WERI-Rb-1 (cell line): ENCODE measurements at regions not wholly inside any gene's neighbourhood (a gene's known extent, or its start where the extent isn't known, plus 50 kb on each side); places are given as distances from the start of the nearest gene placed in this dataset.

ENCODE experiments used
- DNase-seq: peaks from one replicate; pipeline ENCODE4 v3.0.0-alpha.2; 2020
- H3K27ac ChIP-seq: fragments of 250-450 bp; sonication (Bioruptor Pico); 2 replicates; pipeline ENCODE4 v1.5.1; 2020; ENCODE audit warnings: mild to moderate bottlenecking, moderate library complexity
- H3K27me3 ChIP-seq: fragments of 250-450 bp; sonication (Bioruptor Pico); 2 replicates; pipeline ENCODE4 v1.5.1; 2021; ENCODE audit warnings: mild to moderate bottlenecking, low read depth, moderate library complexity; ENCODE audit not compliant: insufficient read depth, severe bottlenecking
- H3K36me3 ChIP-seq: fragments of 250-450 bp; sonication (Bioruptor Pico); 2 replicates; pipeline ENCODE4 v1.5.1; 2020; ENCODE audit warnings: mild to moderate bottlenecking, moderate library complexity
- H3K4me3 ChIP-seq: 2 replicates; pipeline ENCODE4 v1.5.1; 2011; ENCODE audit warnings: low read depth, mild to moderate bottlenecking, control low read depth, low read length
- H3K9me3 ChIP-seq: fragments of 250-450 bp; sonication (Bioruptor Pico); 2 replicates; pipeline ENCODE4 v1.5.1; 2021; ENCODE audit warnings: mild to moderate bottlenecking, moderate library complexity; ENCODE audit not compliant: severe bottlenecking
- TF ChIP-seq, protein P1 (sequence below): IDR thresholded peaks from 2 replicates; pipeline ENCODE4 v1.5.1; 2011; ENCODE audit warnings: low read depth, mild to moderate bottlenecking, control low read depth, inconsistent platforms, low read length

DNA sequence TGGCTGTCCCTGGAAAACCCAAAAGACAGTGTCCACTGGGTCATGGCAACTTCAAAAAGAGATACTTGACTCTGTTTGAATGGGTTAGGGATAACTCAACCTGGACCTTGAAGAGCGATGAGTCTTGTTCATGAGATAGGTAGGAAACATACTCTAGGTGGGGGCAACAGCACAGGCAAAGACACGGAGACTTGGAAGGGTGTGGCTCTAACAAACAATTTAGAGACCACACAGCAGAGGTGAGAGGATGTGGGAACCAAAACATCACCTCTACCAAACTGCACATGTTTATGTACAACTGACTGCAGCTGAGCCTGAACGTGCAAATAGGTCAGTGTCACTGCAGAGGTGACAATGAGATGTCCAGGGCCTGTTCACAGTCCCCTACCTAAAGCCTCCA is 247.7 kb upstream of the ADRA1B start:
- TF ChIP-seq, protein P1, sequence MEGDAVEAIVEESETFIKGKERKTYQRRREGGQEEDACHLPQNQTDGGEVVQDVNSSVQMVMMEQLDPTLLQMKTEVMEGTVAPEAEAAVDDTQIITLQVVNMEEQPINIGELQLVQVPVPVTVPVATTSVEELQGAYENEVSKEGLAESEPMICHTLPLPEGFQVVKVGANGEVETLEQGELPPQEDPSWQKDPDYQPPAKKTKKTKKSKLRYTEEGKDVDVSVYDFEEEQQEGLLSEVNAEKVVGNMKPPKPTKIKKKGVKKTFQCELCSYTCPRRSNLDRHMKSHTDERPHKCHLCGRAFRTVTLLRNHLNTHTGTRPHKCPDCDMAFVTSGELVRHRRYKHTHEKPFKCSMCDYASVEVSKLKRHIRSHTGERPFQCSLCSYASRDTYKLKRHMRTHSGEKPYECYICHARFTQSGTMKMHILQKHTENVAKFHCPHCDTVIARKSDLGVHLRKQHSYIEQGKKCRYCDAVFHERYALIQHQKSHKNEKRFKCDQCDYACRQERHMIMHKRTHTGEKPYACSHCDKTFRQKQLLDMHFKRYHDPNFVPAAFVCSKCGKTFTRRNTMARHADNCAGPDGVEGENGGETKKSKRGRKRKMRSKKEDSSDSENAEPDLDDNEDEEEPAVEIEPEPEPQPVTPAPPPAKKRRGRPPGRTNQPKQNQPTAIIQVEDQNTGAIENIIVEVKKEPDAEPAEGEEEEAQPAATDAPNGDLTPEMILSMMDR, result no peak
- Histone ChIP-seq H3K4me3 (no peak overlapping the region), H3K27ac (no peak overlapping the region), H3K27me3 (no peaks in the 10 kb centered on the region), H3K9me3 (no peaks in the 10 kb centered on the region), H3K36me3 (no peaks in the 10 kb centered on the region)
- no peak for DNase-seq

- TF ChIP-seq, protein P1, result no peak
- Histone ChIP-seq H3K27me3 (no peaks in the 10 kb centered on the region), H3K36me3 (no peaks in the 10 kb centered on the region), H3K9me3 (no peaks in the 10 kb centered on the region), H3K4me3 (no peak overlapping the region), H3K27ac (no peak overlapping the region)
- DNase-seq, result no peak
Measured at GRCh38 chr5:159669559-159669958, 246.7 kb upstream of the ADRA1B start.

GRCh38 chr5:159671886-159672285 is 244.4 kb upstream of the ADRA1B start:
- DNase-seq, result no peak
- TF ChIP-seq, protein P1, result no peak
- Histone ChIP-seq H3K27me3 (no peaks in the 10 kb centered on the region), H3K27ac (no peak overlapping the region), H3K4me3 (no peak overlapping the region), H3K36me3 (no peaks in the 10 kb centered on the region), H3K9me3 (no peaks in the 10 kb centered on the region)

- no peaks in the 10 kb centered on the region for H3K27me3 ChIP-seq
- no peak overlapping the region for H3K27ac ChIP-seq
- H3K9me3 ChIP-seq, result no peaks in the 10 kb centered on the region
- no peak overlapping the region for H3K4me3 ChIP-seq
- H3K36me3 ChIP-seq, result no peaks in the 10 kb centered on the region
- TF ChIP-seq, protein P1, result no peak
- DNase-seq, result no peak
Measured at GRCh38 chr5:159673538-159673937, 242.7 kb upstream of the ADRA1B start.

DNA sequence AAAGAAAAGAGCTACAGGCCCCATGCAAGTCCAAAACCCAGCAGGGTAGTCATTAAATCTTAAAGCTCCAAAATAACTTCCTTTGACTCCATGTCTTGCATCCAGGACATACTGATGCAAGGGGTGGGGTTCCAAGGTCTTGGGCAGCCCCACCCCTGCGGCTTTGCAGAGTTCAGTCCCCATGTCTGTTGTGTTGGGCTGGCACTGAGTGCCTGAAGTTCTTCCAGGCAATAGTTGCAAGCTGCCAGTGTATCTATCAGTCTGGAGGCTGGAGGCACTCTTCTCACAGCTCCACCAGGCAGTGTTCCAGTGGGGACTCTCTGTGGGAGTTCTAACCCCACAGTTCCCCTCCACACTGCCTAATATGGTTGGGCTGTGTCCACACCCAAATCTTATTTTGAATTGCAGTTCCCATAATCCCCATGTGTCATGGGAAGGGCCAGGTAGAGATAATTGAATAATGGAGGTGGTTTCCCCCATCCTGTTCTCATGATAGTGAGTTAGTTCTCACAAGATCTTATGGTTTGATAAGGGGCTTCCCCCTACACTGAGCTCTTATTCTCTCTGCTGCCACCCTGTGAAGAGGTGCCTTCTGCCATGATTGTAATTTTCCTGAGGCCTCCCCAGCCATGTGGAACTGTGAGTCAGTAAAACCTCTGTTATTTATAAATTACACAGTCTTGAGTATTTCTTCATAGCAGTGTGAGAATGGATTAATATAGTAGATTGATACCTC is 237.5 kb upstream of the ADRA1B start:
- TF ChIP-seq, protein P1, result no peak
- Histone ChIP-seq H3K36me3 (no peaks in the 10 kb centered on the region), H3K4me3 (no peak overlapping the region), H3K9me3 (peaks cover 6% of the 10 kb centered on the region), H3K27me3 (no peaks in the 10 kb centered on the region), H3K27ac (no peak overlapping the region)
- no peak for DNase-seq

DNA sequence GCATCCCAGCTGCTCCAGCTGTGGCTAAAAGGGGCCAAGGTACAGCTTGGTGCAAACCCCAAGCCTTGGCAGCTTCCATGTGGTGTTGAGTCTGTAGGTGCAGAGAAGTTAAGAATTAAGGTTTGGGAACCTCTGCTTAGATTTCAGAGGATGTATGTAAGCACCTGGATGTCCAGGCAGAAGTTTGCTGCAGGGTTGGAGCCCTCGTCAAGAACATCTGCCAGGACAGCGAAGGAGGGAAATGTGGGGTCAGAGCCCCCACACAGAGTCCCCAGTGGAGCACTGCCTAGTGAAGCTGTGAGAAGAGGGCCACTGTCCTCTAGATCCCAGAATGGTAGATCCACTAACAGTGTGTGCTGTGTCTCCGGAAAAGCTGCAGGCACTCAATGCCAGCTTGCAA is 236.2 kb upstream of the ADRA1B start:
- Histone ChIP-seq H3K27ac (no peak overlapping the region), H3K27me3 (no peaks in the 10 kb centered on the region), H3K4me3 (no peak overlapping the region), H3K36me3 (no peaks in the 10 kb centered on the region), H3K9me3 (peaks cover 6% of the 10 kb centered on the region)
- TF ChIP-seq, protein P1, result no peak
- DNase-seq, result no peak
